GM23248 (cell line): ENCODE measurements at regions not wholly inside any gene's neighbourhood (a gene's known extent, or its start where the extent isn't known, plus 50 kb on each side); places are given as distances from the start of the nearest gene placed in this dataset.
"Not testable (repeated sequence)": the region's sequence is repeated elsewhere in the genome, so short reads cannot be mapped to it uniquely, and the experiment has no call there.

Experiments
- DNase-seq: peaks from one replicate; pipeline ENCODE4 v3.0.0-alpha.2; 2015
- H2AFZ ChIP-seq: fragments of 200-600 bp; sonication (generic); 2 replicates; pipeline ENCODE4 v1.6.1; 2016; ENCODE audit warnings: antibody characterized with exemption
- H3F3A ChIP-seq: fragments of 200-600 bp; sonication (generic); 2 replicates; pipeline ENCODE4 v1.6.1; 2016; ENCODE audit warnings: mild to moderate bottlenecking, antibody characterized with exemption, mixed run types; ENCODE audit not compliant: insufficient read depth
- H3K27ac ChIP-seq: fragments of 200-600 bp; sonication (generic); 2 replicates; pipeline ENCODE4 v1.5.1; 2016; ENCODE audit warnings: mild to moderate bottlenecking
- H3K27me3 ChIP-seq: fragments of 200-600 bp; sonication (generic); replicated peaks from 2 replicates; pipeline ENCODE4 v1.6.1; 2016; ENCODE audit warnings: mild to moderate bottlenecking; ENCODE audit not compliant: insufficient read depth
- H3K36me3 ChIP-seq: fragments of 200-600 bp; sonication (generic); 2 replicates; pipeline ENCODE4 v1.6.1; 2016; ENCODE audit warnings: low read depth, mild to moderate bottlenecking
- H3K4me1 ChIP-seq: fragments of 200-600 bp; sonication (generic); 2 replicates; pipeline ENCODE4 v1.6.1; 2016; ENCODE audit warnings: mild to moderate bottlenecking; ENCODE audit not compliant: insufficient read depth
- H3K4me2 ChIP-seq: fragments of 200-600 bp; sonication (generic); one replicate; pipeline ENCODE4 v1.6.1; 2016; ENCODE audit warnings: mild to moderate bottlenecking; ENCODE audit not compliant: unreplicated experiment
- H3K4me3 ChIP-seq: fragments of 200-600 bp; sonication (generic); 2 replicates; pipeline ENCODE4 v1.5.1; 2016; ENCODE audit warnings: mild to moderate bottlenecking
- H3K79me2 ChIP-seq: fragments of 200-600 bp; sonication (generic); 2 replicates; pipeline ENCODE4 v1.6.1; 2016; ENCODE audit warnings: mild to moderate bottlenecking; ENCODE audit not compliant: insufficient read depth
- H3K9ac ChIP-seq: fragments of 200-600 bp; sonication (generic); 2 replicates; pipeline ENCODE4 v1.6.1; 2016; ENCODE audit warnings: mild to moderate bottlenecking
- H3K9me2 ChIP-seq: fragments of 200-600 bp; sonication (generic); 2 replicates; pipeline ENCODE4 v1.6.1; 2016; ENCODE audit warnings: mixed run types, mild to moderate bottlenecking, moderate library complexity; ENCODE audit not compliant: insufficient read depth
- H3K9me3 ChIP-seq: fragments of 200-600 bp; sonication (generic); one replicate; pipeline ENCODE4 v1.6.1; 2017; ENCODE audit warnings: low read depth
- H4K20me1 ChIP-seq: fragments of 200-600 bp; sonication (generic); 2 replicates; pipeline ENCODE4 v1.6.0; 2016; ENCODE audit not compliant: insufficient read depth
- EZH2 ChIP-seq: fragments of 200-600 bp; sonication (generic); IDR thresholded peaks from 2 replicates; pipeline ENCODE4 v1.6.1; 2018; ENCODE audit warnings: antibody characterized with exemption, mild to moderate bottlenecking; ENCODE audit not compliant: insufficient read depth, poor library complexity, severe bottlenecking
- EZH2phosphoT487 ChIP-seq: fragments of 200-600 bp; sonication (generic); IDR thresholded peaks from 2 replicates; pipeline ENCODE4 v1.6.1; 2018; ENCODE audit warnings: antibody characterized with exemption, moderate library complexity, mild to moderate bottlenecking, low read depth; ENCODE audit not compliant: insufficient read depth
- WGBS, 2 experiments: methylation state at CpG; one replicate each; pipeline ENCODE4 v1.1.6; 2015 to 2017; ENCODE audit warnings: low lambda C conversion rate in 2 of 2, low coverage in 1 of 2; ENCODE audit errors: missing lambda C conversion rate in 2 of 2; 5-methylcytosine and 5-hydroxymethylcytosine counted together
- in situ Hi-C: fragments of 300-500 bp; cut with MboI; formaldehyde crosslinking; loops from 2 replicates; pipeline ENCODE4 v1.15.0; 2020

- no peak overlapping the region for H3K9ac ChIP-seq
- H3K27me3 ChIP-seq = no peaks in the 10 kb centered on the region
- no peak overlapping the region for H3K27ac ChIP-seq
- peaks cover 6% of the 10 kb centered on the region; the same call in 1 of the 2 replicates for H3F3A ChIP-seq
- no peak overlapping the region for H3K4me3 ChIP-seq
- WGBS, 2 experiments = 51 to 55% methylated on average over 3 of the region's 3 CpGs
- H3K4me2 ChIP-seq = no peak overlapping the region
- in situ Hi-C loops = no loop called here
- TF ChIP-seq EZH2 (no peak), EZH2phosphoT487 (no peak)
- H3K79me2 ChIP-seq = no peaks in the 10 kb centered on the region
- no peak overlapping the region for H2AFZ ChIP-seq
- no peaks in the 10 kb centered on the region for H3K9me2 ChIP-seq
- no peaks in the 10 kb centered on the region for H3K36me3 ChIP-seq
- no peaks in the 10 kb centered on the region for H4K20me1 ChIP-seq
- H3K4me1 ChIP-seq = peaks cover 8% of the 10 kb centered on the region
- no peaks in the 10 kb centered on the region for H3K9me3 ChIP-seq
- no peak for DNase-seq
These were observed 131.3 kb downstream of the MACIR start for GRCh38 chr5:103389846-103390245.

DNA sequence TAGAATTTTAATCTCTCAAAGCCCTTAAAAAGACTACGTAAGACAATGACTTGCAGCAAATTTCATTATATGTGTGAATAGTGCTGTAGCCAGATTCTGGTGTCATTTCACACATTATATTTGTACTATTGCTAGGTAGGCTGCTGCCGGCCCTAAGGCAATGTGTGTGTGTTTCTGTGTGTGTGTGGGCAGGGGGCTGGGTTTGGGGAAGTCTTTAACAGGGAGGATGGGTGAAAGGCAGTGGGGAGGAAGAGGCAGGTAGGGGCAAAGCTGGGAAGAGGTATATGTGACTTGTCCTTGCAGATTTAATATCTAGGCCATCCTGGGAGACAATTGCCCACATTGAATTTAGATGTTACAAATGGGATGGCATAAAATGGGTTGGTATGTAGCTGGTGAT is 130.8 kb downstream of the MACIR start:
- H3K27ac ChIP-seq = no peak overlapping the region
- H3K27me3 ChIP-seq = no peaks in the 10 kb centered on the region
- H3K4me3 ChIP-seq = no peak overlapping the region
- H3K79me2 ChIP-seq = no peaks in the 10 kb centered on the region
- no peak for TF ChIP-seq EZH2
- no peak for TF ChIP-seq EZH2phosphoT487
- peaks cover 8% of the 10 kb centered on the region for H3K4me1 ChIP-seq
- H3K4me2 ChIP-seq = no peak overlapping the region
- H3F3A ChIP-seq = peaks cover 6% of the 10 kb centered on the region; the same call in 1 of the 2 replicates
- no peaks in the 10 kb centered on the region for H3K9me3 ChIP-seq
- DNase-seq = no peak
- WGBS, 2 experiments = 59 to 71% methylated on average over 2 of the region's 2 CpGs
- H2AFZ ChIP-seq = no peak overlapping the region
- no peaks in the 10 kb centered on the region for H3K36me3 ChIP-seq
- H4K20me1 ChIP-seq = no peaks in the 10 kb centered on the region
- H3K9me2 ChIP-seq = no peaks in the 10 kb centered on the region
- in situ Hi-C loops = no loop called here
- H3K9ac ChIP-seq = no peak overlapping the region

DNA sequence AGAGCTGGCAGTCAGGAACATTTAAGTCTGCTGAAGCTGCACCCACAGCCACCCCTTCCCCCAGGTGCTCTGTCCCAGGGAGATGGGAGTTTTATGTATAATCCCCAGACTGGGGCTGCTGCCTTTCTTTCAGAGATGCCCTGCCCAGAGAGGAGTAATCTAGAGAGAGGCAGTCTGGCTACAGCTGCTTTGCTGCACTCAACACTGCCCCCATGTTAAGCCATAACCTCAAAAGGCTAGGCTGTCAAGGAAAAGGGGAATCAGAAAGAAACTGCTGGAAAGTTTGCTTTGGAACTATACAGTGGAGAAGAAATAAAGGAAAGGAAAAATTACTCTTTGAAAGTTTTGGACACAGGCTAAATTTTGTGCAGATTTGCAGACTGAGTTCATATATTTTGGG is 127.2 kb downstream of the MACIR start:
- Histone ChIP-seq H2AFZ (no peak overlapping the region), H3K4me2 (no peak overlapping the region), H3K9me2 (no peaks in the 10 kb centered on the region), H3K9ac (no peak overlapping the region), H3K9me3 (no peaks in the 10 kb centered on the region), H3K79me2 (no peaks in the 10 kb centered on the region), H4K20me1 (no peaks in the 10 kb centered on the region), H3K4me1 (no peaks in the 10 kb centered on the region), H3F3A (no peaks in the 10 kb centered on the region), H3K36me3 (no peaks in the 10 kb centered on the region), H3K27me3 (no peaks in the 10 kb centered on the region), H3K27ac (no peak overlapping the region), H3K4me3 (no peak overlapping the region)
- in situ Hi-C loops = no loop called here
- no peak for TF ChIP-seq EZH2phosphoT487
- TF ChIP-seq EZH2 = no peak
- no peak for DNase-seq

DNA sequence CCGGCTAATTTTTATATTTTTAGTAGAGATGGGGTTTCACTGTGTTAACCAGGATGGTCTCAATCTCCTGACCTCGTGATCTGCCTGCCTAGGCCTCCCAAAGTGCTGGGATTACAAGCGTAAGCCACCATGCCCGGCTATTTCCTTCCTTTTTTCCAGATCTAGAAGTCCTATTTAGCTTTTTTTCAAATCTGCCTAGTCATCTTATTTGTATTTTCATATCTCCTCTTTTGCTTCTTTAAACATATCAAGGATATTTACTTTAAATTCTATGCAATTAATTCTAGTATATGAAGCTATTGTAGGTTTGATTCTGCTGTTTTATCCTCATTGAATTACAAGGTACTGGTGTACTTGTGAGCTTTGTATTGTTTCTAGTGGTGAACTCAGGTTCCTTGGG is 119.1 kb downstream of the MACIR start:
- H3K79me2 ChIP-seq, H4K20me1 ChIP-seq, H3K9me3 ChIP-seq, H3K9me2 ChIP-seq, H3K4me3 ChIP-seq, H3K27me3 ChIP-seq, H3K36me3 ChIP-seq, H2AFZ ChIP-seq, H3F3A ChIP-seq, H3K4me1 ChIP-seq, H3K4me2 ChIP-seq, H3K27ac ChIP-seq, in situ Hi-C loops, H3K9ac ChIP-seq, DNase-seq: not testable (repeated sequence)
- 46 to 52% methylated on average over 4 of the region's 4 CpGs for WGBS, 2 experiments

- TF ChIP-seq EZH2phosphoT487 = no peak
- no peak for TF ChIP-seq EZH2
- H3K27ac ChIP-seq = no peak overlapping the region
- no peaks in the 10 kb centered on the region for H3K4me1 ChIP-seq
- no peaks in the 10 kb centered on the region for H3F3A ChIP-seq
- H3K9me2 ChIP-seq = no peaks in the 10 kb centered on the region
- H3K4me2 ChIP-seq = no peak overlapping the region
- no peaks in the 10 kb centered on the region for H3K9me3 ChIP-seq
- H3K4me3 ChIP-seq = no peak overlapping the region
- no peaks in the 10 kb centered on the region for H3K79me2 ChIP-seq
- DNase-seq = no peak
- H3K36me3 ChIP-seq = no peaks in the 10 kb centered on the region
- H3K27me3 ChIP-seq = no peaks in the 10 kb centered on the region
- no peak overlapping the region for H3K9ac ChIP-seq
- 83 to 85% methylated on average over 3 of the region's 3 CpGs for WGBS, 2 experiments
- in situ Hi-C loops = no loop called here
- H4K20me1 ChIP-seq = no peaks in the 10 kb centered on the region
- no peak overlapping the region for H2AFZ ChIP-seq
These were observed 117.5 kb downstream of the MACIR start for GRCh38 chr5:103375863-103376591.
